Glutamatergic neuron (in vitro differentiated cells): ENCODE measurements at regions not wholly inside any gene's neighbourhood (a gene's known extent, or its start where the extent isn't known, plus 50 kb on each side); places are given as distances from the start of the nearest gene placed in this dataset.
"Not testable (repeated sequence)": the region's sequence is repeated elsewhere in the genome, so short reads cannot be mapped to it uniquely, and the experiment has no call there.

Experiments used
- DNase-seq: peaks from one replicate; pipeline ENCODE4 v3.0.0; 2022
- H3K27ac Mint-ChIP-seq: one replicate; pipeline ENCODE4 v1.8.0; 2020; ENCODE audit warnings: mild to moderate bottlenecking, mixed read lengths, inconsistent platforms; ENCODE audit not compliant: unreplicated experiment
- H3K27me3 Mint-ChIP-seq: one replicate; pipeline ENCODE4 v1.8.0; 2020; ENCODE audit warnings: mild to moderate bottlenecking, moderate library complexity, mixed read lengths, inconsistent platforms; ENCODE audit not compliant: unreplicated experiment
- H3K36me3 Mint-ChIP-seq: one replicate; pipeline ENCODE4 v1.8.0; 2020; ENCODE audit warnings: mild to moderate bottlenecking, mixed read lengths, inconsistent platforms; ENCODE audit not compliant: unreplicated experiment
- H3K4me1 Mint-ChIP-seq: one replicate; pipeline ENCODE4 v1.8.0; 2020; ENCODE audit warnings: mild to moderate bottlenecking, low read depth, mixed read lengths, inconsistent platforms; ENCODE audit not compliant: unreplicated experiment
- H3K4me3 Mint-ChIP-seq: one replicate; pipeline ENCODE4 v1.8.0; 2020; ENCODE audit warnings: mild to moderate bottlenecking, mixed read lengths, inconsistent platforms; ENCODE audit not compliant: unreplicated experiment
- H3K9me3 Mint-ChIP-seq: one replicate; pipeline ENCODE4 v1.8.0; 2020; ENCODE audit warnings: mild to moderate bottlenecking, moderate library complexity, mixed read lengths, inconsistent platforms; ENCODE audit not compliant: unreplicated experiment
- CTCF ChIP-seq: fragments of 200-600 bp; sonication (generic); IDR thresholded peaks from one replicate; pipeline ENCODE4 v1.5.0; 2021; ENCODE audit not compliant: partially characterized antibody, unreplicated experiment

DNA sequence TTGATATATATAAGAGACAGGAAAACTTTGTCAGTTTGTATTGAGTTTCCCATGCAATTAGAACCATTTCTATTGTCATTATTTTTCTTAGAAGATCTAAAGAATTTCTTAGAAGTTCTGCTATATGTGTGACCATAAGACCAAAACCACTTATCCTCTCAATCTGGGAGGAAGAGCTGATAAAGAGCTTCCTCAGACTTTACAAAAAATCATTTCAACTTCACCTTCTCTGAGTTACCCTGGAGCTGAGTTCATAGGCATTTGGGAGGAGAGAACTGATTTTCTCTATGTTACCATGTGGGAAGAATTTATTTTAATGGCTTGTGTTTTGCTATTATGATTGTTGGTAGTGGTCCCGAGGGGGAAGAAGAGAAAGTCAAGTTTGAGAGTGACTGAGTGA is 329.3 kb downstream of the GPD2 start:
- Mint-ChIP-seq H3K36me3 (peaks cover 8% of the 10 kb centered on the region), H3K4me3 (no peak overlapping the region), H3K9me3 (peaks cover 2% of the 10 kb centered on the region), H3K27ac (no peak overlapping the region), H3K4me1 (peaks cover 2% of the 10 kb centered on the region), H3K27me3 (no peaks in the 10 kb centered on the region)
- TF ChIP-seq CTCF: no peak
- no peak for DNase-seq

DNA sequence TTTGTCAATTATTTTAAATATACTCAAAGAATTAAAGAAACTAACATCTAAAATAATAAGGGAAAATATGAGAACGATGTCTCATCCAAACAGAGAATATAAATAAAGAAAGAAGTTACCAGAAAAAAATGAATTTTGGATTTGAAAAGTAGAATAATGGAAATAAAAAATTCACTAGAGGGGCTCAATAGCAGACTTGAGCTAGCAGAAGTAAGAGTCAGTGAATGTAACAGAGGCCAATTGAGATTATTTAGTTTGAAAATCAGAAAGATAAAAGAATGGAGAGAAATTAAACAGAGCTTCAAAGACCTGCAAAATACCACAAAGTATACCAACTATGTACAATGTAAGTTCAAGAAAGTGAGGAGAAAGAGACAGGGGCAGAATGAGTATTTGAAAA is 333.6 kb downstream of the GPD2 start:
- H3K36me3 Mint-ChIP-seq: peaks cover 10% of the 10 kb centered on the region
- no peak for TF ChIP-seq CTCF
- H3K27me3 Mint-ChIP-seq: no peaks in the 10 kb centered on the region
- no peak for DNase-seq
- H3K4me3 Mint-ChIP-seq: no peak overlapping the region
- H3K4me1 Mint-ChIP-seq: no peaks in the 10 kb centered on the region
- H3K9me3 Mint-ChIP-seq: peaks cover 2% of the 10 kb centered on the region
- no peak overlapping the region for H3K27ac Mint-ChIP-seq

DNA sequence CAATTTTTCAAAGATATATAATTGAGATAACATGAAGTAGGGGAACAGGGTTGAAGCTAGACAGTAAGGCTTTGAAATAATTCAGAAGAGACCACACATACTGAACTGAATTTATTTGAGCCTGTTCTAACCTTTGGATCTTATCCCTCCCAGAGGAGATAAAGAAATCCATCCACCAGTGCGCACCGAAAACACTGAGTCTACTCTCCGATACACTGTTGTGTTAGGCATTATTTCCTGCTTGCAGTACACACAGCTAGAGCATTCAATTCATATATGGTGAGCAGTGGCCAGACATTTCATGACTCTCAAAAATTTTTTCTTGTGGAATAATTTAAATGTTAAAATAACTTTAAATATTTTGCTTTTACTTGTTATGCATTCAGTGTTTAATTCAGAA is 342.7 kb downstream of the GPD2 start:
- Mint-ChIP-seq H3K27me3 (no peaks in the 10 kb centered on the region), H3K4me3 (no peak overlapping the region), H3K9me3 (peaks cover 7% of the 10 kb centered on the region), H3K4me1 (peaks cover 3% of the 10 kb centered on the region), H3K27ac (no peak overlapping the region), H3K36me3 (no peaks in the 10 kb centered on the region)
- DNase-seq: no peak
- TF ChIP-seq CTCF: no peak

DNA sequence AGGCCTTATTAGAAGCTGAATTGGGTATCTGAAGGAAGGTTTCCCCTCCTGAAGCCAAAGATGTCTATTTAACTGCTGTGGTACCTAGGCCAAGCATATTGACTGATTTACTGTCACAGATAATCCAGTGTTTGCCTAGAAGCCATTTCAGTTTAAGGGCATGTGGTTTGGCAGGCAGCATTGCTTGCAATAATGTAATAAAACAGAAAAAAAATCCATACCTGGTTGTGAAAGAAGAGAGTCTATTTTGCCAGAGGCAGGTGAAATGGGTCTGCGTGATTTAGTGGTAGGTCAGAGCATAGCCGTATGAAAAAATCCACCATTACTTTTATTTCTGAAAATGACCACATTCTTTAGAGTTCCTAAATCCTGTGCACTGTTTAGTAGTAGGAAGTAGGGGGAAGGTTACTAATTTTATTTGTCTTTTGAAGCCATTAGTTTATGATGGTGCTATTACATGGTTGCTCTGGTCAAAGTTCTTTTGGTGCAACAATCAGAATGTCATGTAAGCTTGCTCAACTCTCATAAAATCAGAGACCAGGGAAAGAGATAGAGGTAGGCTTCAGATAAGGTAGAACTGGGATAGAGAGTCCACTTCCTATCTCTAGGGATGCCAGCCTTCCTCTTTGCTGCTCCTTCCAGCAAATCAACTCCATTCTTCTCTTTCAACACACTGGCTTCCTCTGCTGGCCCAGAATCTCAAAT is 343.4 kb downstream of the GPD2 start:
- Mint-ChIP-seq H3K27me3 (peaks cover 2% of the 10 kb centered on the region), H3K9me3 (peaks cover 7% of the 10 kb centered on the region), H3K4me3 (no peak overlapping the region), H3K27ac (no peak overlapping the region), H3K4me1 (peaks cover 8% of the 10 kb centered on the region), H3K36me3 (no peaks in the 10 kb centered on the region)
- DNase-seq: no peak
- TF ChIP-seq CTCF: no peak

DNA sequence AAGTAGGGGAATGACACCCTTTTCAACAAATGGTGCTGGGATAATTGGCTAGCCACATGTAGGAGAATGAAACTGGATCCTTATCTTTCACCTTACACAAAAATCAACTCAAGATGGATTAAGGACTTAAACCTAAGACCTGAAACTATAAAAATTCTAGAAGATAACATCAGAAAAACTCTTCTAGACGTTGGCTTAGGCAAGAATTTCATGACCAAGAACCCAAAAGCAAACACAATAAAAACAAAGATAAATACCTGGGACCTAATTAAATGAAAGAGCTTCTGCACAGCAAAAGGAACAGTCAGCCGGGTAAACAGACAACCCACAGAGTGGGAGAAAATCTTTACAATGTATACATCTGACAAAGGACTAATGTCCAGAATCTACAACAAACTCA is 345.5 kb downstream of the GPD2 start:
- H3K36me3 Mint-ChIP-seq, H3K27me3 Mint-ChIP-seq, H3K4me3 Mint-ChIP-seq, H3K9me3 Mint-ChIP-seq, DNase-seq, H3K27ac Mint-ChIP-seq, H3K4me1 Mint-ChIP-seq: not testable (repeated sequence)
